Tibial artery (tissue), 4 donors: ENCODE measurements at regions not wholly inside any gene's neighbourhood (a gene's known extent, or its start where the extent isn't known, plus 50 kb on each side); places are given as distances from the start of the nearest gene placed in this dataset.

Experiments used
- DNase-seq, 2 donors: peaks; one replicate each; pipeline ENCODE4 v3.0.0-alpha.2; 2019
- H3K27ac ChIP-seq, 2 donors: fragments of 200-600 bp; sonication (generic) in 1 of 2; 1 replicate in 1 of 2; 2 replicates in 1 of 2; pipeline ENCODE4 v1.5.1; 2018 to 2019; ENCODE audit warnings: mild to moderate bottlenecking in 1 of 2
- H3K27me3 ChIP-seq, 2 donors: fragments of 200-600 bp; sonication (generic) in 1 of 2; one replicate each; pipeline versions ENCODE4 v1.5.1 to v1.6.0; 2016 to 2019
- H3K36me3 ChIP-seq, 3 donors: fragments of 200-600 bp; sonication (generic) in 2 of 3; one replicate each; pipeline ENCODE4 v1.5.1; 2016 to 2019; ENCODE audit warnings: mild to moderate bottlenecking in 2 of 3
- H3K4me1 ChIP-seq, 4 donors: fragments of 200-600 bp; sonication (generic) in 2 of 4; 1 replicate in 3 of 4; 2 replicates in 1 of 4; pipeline ENCODE4 v1.5.1; 2016 to 2019
- H3K4me3 ChIP-seq, 2 donors: fragments of 200-600 bp; sonication (generic) in 1 of 2; 1 replicate in 1 of 2; 2 replicates in 1 of 2; pipeline ENCODE4 v1.5.1; 2018 to 2019; ENCODE audit warnings: mild to moderate bottlenecking in 2 of 2
- H3K9me3 ChIP-seq, 3 donors: fragments of 200-600 bp; sonication (generic) in 1 of 3; one replicate each; pipeline ENCODE4 v1.5.1; 2016 to 2019
- intact Hi-C: fragments of 100-400 bp; cut with DNase I; formaldehyde crosslinking; loops from one replicate; pipeline ENCODE4 v1.15.0; 2023; ENCODE audit warnings: low total_unique reads
- TF ChIP-seq, protein P1 (sequence below), 2 experiments: fragments of 200-600 bp in 1 of 2; fragments of 450-650 bp in 1 of 2; IDR thresholded peaks; one replicate each; pipeline ENCODE4 v1.5.1; 2017 to 2019; ENCODE audit warnings: antibody characterized with exemption in 2 of 2, mild to moderate bottlenecking in 1 of 2, moderate library complexity in 1 of 2

DNA sequence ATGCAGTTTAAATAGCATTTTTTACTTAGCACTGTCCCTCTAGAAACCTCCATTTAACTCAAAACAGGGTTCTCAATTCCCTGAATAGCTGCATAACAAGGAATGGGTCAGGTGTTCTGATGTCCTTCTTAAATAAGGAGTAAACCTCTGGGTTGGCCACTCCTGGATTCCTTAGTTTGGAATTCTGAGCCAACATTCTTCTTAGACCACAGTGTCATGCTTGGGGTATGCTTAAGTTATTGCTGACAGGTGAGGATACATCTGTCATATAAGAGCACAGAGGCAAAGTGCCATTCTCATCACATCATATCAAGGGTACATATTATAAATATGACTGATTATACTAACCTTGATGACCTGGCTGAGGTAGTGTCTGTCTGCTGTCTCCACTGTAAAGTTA, 179.9 kb upstream of the SEMA6A start:
- H3K4me1 ChIP-seq = no peaks in the 10 kb centered on the region
- intact Hi-C loops = no loop called here
- no peaks in the 10 kb centered on the region for H3K9me3 ChIP-seq
- no peak overlapping the region for H3K4me3 ChIP-seq
- DNase-seq = no peak
- TF ChIP-seq, protein P1, sequence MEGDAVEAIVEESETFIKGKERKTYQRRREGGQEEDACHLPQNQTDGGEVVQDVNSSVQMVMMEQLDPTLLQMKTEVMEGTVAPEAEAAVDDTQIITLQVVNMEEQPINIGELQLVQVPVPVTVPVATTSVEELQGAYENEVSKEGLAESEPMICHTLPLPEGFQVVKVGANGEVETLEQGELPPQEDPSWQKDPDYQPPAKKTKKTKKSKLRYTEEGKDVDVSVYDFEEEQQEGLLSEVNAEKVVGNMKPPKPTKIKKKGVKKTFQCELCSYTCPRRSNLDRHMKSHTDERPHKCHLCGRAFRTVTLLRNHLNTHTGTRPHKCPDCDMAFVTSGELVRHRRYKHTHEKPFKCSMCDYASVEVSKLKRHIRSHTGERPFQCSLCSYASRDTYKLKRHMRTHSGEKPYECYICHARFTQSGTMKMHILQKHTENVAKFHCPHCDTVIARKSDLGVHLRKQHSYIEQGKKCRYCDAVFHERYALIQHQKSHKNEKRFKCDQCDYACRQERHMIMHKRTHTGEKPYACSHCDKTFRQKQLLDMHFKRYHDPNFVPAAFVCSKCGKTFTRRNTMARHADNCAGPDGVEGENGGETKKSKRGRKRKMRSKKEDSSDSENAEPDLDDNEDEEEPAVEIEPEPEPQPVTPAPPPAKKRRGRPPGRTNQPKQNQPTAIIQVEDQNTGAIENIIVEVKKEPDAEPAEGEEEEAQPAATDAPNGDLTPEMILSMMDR (IDR thresholded peaks at IDR 0.05) = no peak
- H3K36me3 ChIP-seq = no peaks in the 10 kb centered on the region
- H3K27me3 ChIP-seq = no peaks in the 10 kb centered on the region
- H3K27ac ChIP-seq = no peak overlapping the region

DNA sequence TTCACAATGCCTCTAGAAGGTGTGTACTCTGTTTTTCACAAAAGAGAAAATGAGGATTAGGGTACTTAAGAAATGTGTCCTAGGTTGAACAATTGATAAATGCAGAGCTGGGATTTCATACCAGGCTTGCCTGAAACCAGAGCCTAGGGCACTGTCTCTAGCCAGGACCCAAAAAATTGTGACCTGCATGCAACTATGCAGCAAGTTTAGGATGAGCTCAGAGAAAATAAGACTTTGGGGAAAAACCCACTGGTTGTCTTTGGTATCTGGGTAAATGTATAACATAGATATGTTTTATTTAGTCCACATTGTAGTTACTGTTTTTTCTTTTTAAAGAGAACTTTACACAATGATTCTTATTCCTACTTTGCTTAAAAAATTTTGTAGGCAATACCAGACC, 177.1 kb upstream of the SEMA6A start:
- Histone ChIP-seq H3K36me3 (no peaks in the 10 kb centered on the region), H3K27ac (no peak overlapping the region), H3K27me3 (no peaks in the 10 kb centered on the region), H3K4me1 (peaks cover 0 to 14% (median 3%) of the 10 kb centered on the region in 4 donors), H3K9me3 (no peaks in the 10 kb centered on the region), H3K4me3 (no peak overlapping the region)
- TF ChIP-seq, protein P1 (IDR thresholded peaks at IDR 0.05) = no peak
- DNase-seq = no peak
- intact Hi-C loops = no loop called here

DNA sequence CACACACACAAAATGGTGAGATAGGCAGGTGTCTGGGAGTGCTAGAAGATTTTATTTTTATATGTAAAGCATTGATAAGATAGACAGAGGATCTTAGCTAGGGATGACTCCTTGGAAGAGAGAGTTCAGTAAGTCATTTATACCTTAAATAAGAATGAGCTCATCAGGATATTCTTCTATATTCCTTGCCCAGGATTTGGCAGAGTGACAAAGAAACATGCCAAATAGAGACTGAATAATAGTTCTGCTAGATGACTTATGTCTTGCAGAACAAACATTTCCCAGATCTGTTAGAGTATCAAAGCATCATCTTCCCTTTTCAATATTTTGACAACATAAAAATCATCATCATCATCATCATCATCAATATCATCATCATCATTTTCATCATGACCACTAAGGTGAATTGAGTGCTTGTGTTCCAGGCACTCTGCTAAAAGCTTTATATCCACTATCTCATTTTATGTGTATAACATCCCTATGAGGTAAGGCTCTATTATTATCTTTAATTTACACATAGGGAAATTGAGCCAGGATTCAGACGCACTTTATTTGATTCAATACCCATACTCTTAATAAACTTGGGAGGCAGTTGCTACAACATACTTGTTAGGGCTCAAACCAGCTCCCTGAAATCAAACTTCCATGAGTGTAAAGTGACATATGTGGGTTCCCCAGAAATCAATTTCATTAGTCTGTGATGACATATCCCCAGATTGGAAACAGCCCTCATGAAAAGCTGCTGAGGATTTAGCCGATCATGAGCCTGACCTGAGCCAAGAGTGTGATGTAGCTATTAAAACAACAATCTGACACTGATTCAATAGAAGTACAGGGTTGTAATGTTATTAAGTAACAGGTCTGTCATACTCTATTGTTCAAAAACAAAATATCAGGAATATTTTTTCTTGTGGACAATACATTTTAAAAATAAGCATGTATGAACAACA, 176.3 kb upstream of the SEMA6A start:
- TF ChIP-seq, protein P1 (IDR thresholded peaks at IDR 0.05) = no peak
- intact Hi-C loops = no loop called here
- no peaks in the 10 kb centered on the region for H3K36me3 ChIP-seq

DNA sequence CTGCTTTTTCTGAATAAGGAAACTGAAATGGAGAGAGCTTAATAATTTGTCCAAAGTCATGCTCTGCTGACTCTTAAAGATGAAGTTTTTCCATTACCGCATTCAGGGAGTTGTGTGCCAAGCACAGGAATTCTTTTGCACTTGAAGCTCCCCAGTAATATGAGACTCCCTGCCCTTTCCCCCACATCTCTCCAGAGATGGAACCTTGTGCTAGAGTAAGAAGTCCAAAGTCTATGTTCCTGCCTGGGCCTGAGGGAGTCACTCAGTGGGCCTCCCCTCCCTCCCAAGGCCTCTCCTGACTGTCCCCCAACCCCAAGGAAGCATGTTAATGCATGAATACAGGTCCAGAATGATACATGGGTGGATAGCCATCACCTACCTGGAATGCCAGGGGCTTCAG, 173.3 kb upstream of the SEMA6A start:
- H3K36me3 ChIP-seq = no peaks in the 10 kb centered on the region
- no peak for DNase-seq
- TF ChIP-seq, protein P1 (IDR thresholded peaks at IDR 0.05) = no peak
- H3K9me3 ChIP-seq = no peaks in the 10 kb centered on the region
- H3K27ac ChIP-seq = peak overlapping the region in 1 of 2 donors; percentile 29
- peaks cover 0 to 20% (median 3%) of the 10 kb centered on the region in 4 donors for H3K4me1 ChIP-seq
- intact Hi-C loops = no loop called here
- H3K4me3 ChIP-seq = no peak overlapping the region
- H3K27me3 ChIP-seq = no peaks in the 10 kb centered on the region

More for the DNA sequence above, 176.3 kb upstream of the SEMA6A start:
- no peak for DNase-seq
- Histone ChIP-seq H3K27ac (no peak overlapping the region), H3K9me3 (no peaks in the 10 kb centered on the region), H3K4me3 (no peak overlapping the region), H3K4me1 (peaks cover 0 to 20% (median 3%) of the 10 kb centered on the region in 4 donors), H3K27me3 (no peaks in the 10 kb centered on the region)

DNA sequence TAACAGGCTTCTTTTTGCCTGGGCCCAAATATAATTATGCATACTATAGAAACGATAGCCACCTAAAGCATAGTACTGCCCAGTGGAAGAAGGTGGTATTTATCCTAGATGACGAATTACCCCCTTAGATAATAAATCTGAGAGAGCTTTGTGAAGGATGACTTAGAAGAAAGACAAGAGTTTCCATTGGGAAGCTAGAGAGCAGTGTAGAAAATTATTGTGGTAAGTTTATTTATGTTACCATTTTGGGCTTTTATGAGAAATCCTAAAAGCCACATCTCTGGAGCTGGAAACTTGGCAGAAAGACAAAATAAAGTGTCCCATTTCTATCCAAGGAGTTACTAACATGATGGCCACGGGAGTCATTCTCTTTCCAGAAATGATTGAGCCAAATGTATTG, 172.0 kb upstream of the SEMA6A start:
- TF ChIP-seq, protein P1 (IDR thresholded peaks at IDR 0.05) = no peak
- Histone ChIP-seq H3K27me3 (no peaks in the 10 kb centered on the region), H3K36me3 (no peaks in the 10 kb centered on the region), H3K4me3 (no peak overlapping the region), H3K27ac (no peak overlapping the region), H3K4me1 (peaks cover 0 to 20% (median 3%) of the 10 kb centered on the region in 4 donors), H3K9me3 (no peaks in the 10 kb centered on the region)
- intact Hi-C loops = no loop called here
- DNase-seq = no peak
